ENCODE measurements at regions not wholly inside any gene's neighbourhood (a gene's known extent, or its start where the extent isn't known, plus 50 kb on each side); places are given as distances from the start of the nearest gene placed in this dataset.

GRCh38 chr2:103448495-103448894 is 686.7 kb downstream of the TMEM182 start:
- H3K9me1 ChIP-seq (replicated peaks; ENCODE audit: control insufficient read depth, extremely low read depth, insufficient read depth, low read length) = no peaks in the 10 kb centered on the region
- peaks cover 3% of the 10 kb centered on the region for H3K9me3 ChIP-seq (replicated peaks; ENCODE audit: control insufficient read depth, insufficient read depth, low read length)
- CTCF ChIA-PET = no interaction called here
- no peak for DNase-seq (ENCODE audit: low read depth, low spot score)
- dilution Hi-C loops (cut with MboI; ENCODE audit: extremely low pct_ligation_motif_present, low sequenced_read_pairs) = no loop called here
- no peak overlapping the region for H3K4me3 ChIP-seq (replicated peaks in 1 of 3; ENCODE audit: insufficient read depth in 1 of 3, low read depth in 1 of 3, low read length in 3 of 3)
- intact Hi-C loops (cut with micrococcal nuclease) = no loop called here
- no peaks in the 10 kb centered on the region for H3K79me2 ChIP-seq (ENCODE audit: control insufficient read depth, insufficient read depth, low read length)
- POLR2A ChIA-PET = no interaction called here
- H3K4me2 ChIP-seq (ENCODE audit: insufficient read depth, low read length) = no peak overlapping the region
- H3K36me3 ChIP-seq (ENCODE audit: control insufficient read depth in 2 of 2, extremely low read depth in 1 of 2, insufficient read depth in 2 of 2, low read length in 2 of 2) = no peaks in the 10 kb centered on the region
- H4K20me1 ChIP-seq (replicated peaks; ENCODE audit: control insufficient read depth, extremely low read depth, insufficient read depth, low read length) = no peaks in the 10 kb centered on the region
- no peaks in the 10 kb centered on the region for H3K4me1 ChIP-seq (ENCODE audit: control insufficient read depth, extremely low read depth, insufficient read depth, low read length)
- no peaks in the 10 kb centered on the region for H3K27me3 ChIP-seq (ENCODE audit: control insufficient read depth in 2 of 2, insufficient read depth in 2 of 2, low read length in 2 of 2)
- no peak overlapping the region for H3K9ac ChIP-seq (replicated peaks; ENCODE audit: extremely low read depth, insufficient read depth, low read length)
- FAIRE-seq = no peak
- no peak overlapping the region for H3K27ac ChIP-seq (ENCODE audit: insufficient read depth, low read depth, low read length)
- no TSS peak for BruUV-seq (replicated peaks)
- no peak for TF ChIP-seq POLR2A (IDR thresholded peaks at IDR 0.05; ENCODE audit: low read depth, low read length)
- no peak for TF ChIP-seq POLR2AphosphoS5 (IDR thresholded peaks at IDR 0.05; ENCODE audit: insufficient read depth, low read depth, low read length)
- no peak for TF ChIP-seq FOS (IDR thresholded peaks at IDR 0.05; ENCODE audit: borderline replicate concordance, insufficient read depth, low read length)
- no peak for TF ChIP-seq MAX (IDR thresholded peaks at IDR 0.05; ENCODE audit: insufficient read depth, insufficient read length)
- TF ChIP-seq EZH2 (IDR thresholded peaks at IDR 0.05; ENCODE audit: borderline replicate concordance, low read depth, low read length, severe bottlenecking) = no peak
- TF ChIP-seq CTCF (IDR thresholded peaks at IDR 0.05; ENCODE audit: extremely low read depth in 1 of 2, insufficient read depth in 1 of 2, low read depth in 1 of 2, low read length in 2 of 2) = no peak
- TF ChIP-seq JUN (IDR thresholded peaks at IDR 0.05; ENCODE audit: borderline replicate concordance, insufficient read depth, insufficient read length, low read depth) = no peak
- TF ChIP-seq MYC (IDR thresholded peaks at IDR 0.05; ENCODE audit: low read depth, low read length) = no peak
- TF ChIP-seq GATA2 (IDR thresholded peaks at IDR 0.05; ENCODE audit: insufficient read depth, insufficient read length, low read depth, low read length) = no peak
- no peak overlapping the region for H2AFZ ChIP-seq (ENCODE audit: low read depth, low read length)

Measured in endothelial cell of umbilical vein (primary cell).